Activated CD8-positive, alpha-beta memory T cell treated with anti-CD3 and anti-CD28 coated beads, Interleukin-2, amount 50 U/mL, for 48 hours (primary cell): ENCODE measurements at regions not wholly inside any gene's neighbourhood (a gene's known extent, or its start where the extent isn't known, plus 50 kb on each side); places are given as distances from the start of the nearest gene placed in this dataset.
"Not testable (repeated sequence)": the region's sequence is repeated elsewhere in the genome, so short reads cannot be mapped to it uniquely, and the experiment has no call there.

Experiments used
- DNase-seq: peaks from one replicate; pipeline ENCODE4 v3.0.0-alpha.2; 2020

DNA sequence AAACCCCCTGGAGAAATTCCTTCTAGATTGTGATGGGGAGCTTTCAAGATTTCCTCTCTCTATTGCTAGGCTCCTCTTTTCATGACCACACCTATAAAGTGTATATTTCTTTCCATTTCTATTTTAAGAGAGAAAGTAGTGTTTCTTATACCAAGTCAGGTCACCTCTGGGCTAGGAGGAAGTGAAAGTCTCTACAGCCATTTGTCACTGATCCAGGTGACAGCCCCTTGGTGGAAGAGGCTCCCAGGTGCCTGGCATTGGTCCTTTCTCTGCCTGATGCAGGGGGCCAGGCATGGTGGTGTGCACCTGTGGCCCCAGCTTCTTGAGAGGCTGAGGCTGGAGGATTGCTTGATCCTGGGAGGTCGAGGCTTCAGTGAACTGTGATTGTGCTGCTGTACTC, 64.7 kb downstream of the DHCR7 start:
- no peak for DNase-seq

DNA sequence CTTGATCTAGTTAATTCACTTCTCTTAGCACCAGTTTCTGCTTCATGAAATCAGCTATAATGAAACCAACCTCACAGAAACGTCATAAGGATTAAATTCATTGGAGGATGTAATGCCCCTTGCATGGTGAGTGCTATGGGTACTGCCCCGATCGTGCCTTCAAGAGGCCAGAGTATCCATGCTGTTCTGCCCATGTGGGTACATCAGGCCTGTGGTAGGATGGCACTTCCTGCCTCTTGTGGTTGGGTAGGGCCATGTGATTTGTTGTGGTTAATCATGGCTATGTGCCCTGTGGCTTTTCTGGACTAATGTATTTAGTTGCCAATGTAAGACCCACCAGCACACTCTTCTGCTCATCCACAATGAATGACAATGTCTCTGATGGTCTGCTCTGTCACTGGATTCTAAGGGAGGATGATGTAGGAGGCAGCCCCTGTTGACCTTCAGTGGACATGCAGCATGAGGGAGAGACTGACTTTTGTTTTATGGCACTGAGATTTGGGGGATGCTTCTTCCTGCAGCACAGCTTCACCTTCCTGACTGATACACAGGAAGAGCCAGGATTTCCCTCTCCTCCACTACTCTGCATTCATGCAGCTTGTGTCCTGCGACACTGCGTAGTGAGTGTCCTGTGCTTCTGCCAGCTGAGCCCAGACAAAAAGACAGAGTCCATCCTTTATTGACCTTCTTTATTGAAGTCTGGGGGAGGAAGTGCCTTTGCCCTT, 66.2 kb downstream of the DHCR7 start:
- no peak for DNase-seq

DNA sequence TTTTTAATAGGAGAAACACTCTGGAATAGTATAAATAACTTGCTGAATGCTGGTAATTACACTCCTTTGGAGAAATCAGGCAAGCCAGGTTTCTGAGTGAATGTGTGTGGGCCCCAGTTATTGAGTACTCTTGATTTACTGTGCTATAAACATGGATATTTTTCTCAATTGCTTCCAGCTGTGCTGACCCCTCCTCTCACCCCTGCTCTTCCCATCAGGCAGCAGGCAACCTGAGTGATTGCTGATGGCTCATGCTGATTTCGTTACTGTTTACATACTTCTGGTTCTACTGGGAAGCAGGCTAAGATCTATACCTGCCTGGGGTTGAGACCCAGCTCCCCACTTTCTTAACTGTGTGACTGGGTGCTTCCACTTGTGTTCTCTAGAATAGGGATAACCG, 68.5 kb downstream of the DHCR7 start:
- no peak for DNase-seq

DNA sequence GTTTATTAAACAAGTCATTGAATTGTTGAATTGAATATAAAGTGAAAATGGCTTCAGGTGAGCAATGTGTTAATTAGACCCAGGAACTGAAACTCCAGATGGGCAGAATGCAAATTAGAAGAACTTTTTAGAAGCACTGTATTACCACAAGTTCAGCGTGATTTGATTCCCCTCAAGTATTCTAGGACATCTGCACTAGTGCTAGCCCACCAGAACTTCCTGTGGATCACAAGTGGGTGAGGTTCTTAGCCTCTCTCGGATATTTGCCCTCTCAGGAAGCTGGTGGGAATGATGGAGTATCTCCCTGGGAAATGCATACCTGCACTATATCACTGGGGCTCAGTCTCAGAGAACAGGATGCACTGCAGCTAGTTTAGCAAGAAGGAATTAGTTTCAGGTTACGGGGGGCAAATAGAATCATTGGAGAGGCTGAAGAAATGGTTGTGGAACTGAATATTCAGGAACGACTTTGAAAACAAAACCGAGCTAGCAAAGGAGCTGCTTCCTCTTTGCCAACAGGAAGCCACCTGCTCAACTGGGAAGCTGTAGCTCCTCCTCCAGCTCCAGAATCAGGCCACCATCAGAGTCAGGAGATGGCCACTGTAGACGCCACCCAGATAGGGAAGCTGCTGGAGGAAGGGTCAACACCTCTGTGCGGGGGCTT, 74.3 kb downstream of the DHCR7 start:
- no peak for DNase-seq

DNA sequence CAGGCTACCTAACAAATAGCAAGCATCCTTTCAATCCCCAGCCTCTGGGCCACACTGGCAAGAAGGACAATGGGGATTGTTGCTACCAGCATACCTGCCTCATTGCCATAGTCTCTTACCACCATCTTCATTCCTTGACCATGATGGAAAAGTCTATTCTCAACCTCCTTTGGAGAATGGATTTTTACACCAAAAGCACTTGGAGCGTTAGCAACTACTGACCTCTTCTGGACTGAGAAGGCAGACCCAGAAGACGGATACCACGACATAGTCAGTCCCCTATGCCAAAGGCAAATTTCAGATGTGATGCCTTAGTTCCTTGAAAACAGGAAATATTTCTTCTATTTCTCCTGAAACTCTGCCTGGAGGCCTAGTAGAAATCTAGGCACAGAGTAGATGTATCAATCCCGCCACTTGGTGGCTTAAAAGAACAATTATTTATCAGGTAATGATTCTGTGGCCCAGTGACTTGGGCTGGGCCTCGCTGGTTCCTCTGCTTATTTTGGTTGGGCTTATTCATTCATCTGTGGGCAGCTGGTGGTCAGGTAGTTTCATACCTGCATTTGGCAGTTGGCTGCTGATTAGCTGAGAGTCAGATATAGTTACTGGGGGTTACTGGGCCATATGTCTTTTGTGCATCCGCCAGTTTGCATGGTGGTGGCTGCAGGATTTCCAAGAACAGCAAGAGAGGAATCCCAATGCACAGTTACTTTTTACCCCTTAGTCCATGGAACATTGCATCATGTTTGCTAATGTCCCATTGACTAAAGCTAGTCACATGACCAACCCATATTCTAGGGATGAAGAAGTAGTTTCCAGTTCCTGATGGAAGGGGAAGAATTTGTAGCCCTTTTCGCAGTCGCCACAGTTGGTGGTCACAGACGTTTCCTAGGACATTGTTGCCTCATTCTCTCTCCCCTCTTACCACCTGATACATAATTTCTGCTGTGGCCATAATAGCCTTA, 75.2 kb downstream of the DHCR7 start:
- no peak for DNase-seq

DNA sequence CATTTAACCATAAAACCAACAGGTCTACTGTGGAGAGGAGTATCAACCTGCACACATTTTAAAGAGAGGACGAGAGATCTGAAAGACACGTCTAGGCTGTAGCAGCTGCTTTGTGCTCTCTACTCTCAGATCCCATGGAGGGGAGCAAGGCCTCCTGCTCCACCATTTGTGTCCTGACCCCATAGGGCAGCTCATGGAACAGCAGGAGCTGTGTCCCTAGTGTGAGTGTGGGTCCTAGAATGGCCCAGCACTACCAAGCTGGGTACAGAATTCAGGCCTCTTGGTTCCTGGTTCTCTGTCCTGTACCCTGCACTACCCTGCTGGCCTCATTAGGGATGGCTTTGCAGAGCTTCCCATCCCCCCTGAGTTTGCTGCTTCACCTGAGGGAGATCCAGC, 76.5 kb downstream of the DHCR7 start:
- no peak for DNase-seq

DNA sequence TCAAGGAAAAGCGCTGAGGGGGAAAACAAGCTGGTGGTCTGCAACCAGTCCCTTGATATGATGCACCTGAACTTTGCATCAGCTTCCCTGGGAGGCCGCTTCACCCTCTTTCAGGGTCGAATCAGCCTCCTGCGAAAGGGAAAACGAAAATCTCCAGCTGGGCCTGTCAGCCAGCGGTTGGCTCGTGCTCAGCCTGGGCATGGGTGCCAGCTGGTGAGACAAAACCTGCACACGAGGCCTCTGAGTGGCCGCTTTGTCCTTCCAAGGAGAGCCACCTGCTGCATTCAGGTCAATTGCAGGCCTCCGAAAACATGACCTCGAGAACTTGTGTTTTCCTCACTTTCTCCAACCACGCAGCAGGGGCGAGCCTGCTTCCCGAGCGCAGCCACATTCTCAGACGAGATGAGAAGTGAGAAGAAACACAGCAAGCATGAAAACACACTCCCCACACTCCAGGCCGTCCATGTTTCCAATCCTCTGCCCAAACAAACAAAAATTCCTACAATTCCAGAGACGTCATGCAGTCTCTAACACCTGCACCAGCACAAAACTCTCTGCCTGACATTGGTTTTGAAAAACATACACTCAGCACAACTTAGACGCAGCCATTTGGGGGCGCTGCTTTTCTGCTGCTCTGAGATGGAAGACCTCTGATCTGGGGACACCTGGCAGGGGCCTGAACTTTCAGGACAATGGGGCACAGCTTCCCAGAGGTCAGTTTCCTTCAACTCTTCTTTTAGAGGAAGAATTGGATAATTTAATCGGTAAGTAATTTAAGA, 77.1 kb downstream of the DHCR7 start:
- no peak for DNase-seq

DNA sequence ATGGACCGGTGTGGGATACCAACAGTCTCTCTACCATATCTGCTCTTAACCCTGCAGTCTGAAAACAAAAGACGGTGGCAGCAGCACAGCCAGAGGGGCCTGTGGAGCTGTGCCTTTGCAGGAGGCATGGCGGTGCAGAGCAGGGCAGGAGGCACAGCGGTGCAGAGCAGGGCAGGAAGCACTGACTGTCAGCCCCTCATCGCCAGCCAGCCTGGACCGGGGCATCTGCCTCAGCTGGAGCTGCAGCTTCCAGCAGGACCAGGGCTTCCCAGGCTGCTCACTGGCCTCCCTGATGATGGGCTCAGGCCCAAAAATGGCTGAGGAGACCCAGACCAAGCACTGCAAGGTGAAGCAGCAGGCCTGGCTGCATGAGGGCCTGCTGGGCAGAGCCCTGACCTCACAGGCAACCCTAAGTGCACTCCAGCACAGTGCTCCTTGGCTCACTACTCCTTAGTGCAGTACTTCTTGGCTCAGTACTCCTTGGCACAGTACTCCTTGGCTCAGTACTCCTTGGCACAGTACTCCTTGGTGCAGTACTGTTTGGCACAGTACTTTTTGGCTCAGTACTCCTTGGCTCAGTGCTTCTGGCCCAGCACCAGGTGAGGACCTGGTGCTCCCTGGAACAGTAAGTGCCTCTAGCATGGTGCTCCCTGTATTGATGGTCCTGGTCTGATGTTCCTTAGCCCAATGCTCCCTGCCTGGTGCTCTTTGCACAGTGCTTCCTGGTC, 78.0 kb downstream of the DHCR7 start:
- no peak for DNase-seq

DNA sequence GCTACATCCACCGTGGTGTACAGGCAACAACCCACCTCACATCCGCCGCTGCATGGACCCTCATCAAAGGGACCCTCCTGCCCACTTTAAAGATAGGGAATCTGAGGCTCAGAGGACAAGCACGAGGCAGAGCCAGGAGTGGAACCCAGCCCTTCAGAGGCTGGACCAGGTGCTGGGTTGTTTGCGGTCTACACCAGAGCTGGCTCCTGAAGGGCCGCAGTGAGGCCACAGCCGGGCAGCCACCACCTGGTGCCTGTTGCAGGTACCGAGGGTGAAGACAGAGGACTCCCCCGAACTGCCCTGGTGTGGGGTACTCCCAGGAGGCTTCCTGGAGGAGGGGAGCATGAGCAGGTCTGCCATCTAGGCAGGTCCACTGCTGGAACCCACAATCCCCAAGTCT, 78.8 kb downstream of the DHCR7 start:
- DNase-seq = no peak

DNA sequence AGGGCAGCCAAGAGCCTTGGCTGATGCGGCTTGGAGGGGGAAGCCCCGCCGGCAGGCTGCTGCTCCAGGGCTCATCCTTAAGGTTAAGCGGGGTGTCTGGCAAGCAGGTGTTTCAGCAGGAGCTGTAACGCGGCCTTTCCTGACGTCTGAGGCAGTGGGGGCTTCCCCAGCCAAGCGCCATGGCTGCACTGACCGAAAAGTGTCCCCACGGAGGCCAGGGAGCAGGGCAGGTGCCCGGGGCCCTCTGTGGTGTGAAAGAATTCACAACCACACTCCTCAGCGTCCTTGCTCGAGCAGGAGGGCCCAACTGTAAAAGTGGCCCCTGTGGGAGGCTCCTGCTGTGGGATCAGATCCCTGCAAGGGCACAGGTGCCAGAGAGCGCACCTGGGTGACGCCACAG, 79.2 kb downstream of the DHCR7 start:
- no peak for DNase-seq

DNA sequence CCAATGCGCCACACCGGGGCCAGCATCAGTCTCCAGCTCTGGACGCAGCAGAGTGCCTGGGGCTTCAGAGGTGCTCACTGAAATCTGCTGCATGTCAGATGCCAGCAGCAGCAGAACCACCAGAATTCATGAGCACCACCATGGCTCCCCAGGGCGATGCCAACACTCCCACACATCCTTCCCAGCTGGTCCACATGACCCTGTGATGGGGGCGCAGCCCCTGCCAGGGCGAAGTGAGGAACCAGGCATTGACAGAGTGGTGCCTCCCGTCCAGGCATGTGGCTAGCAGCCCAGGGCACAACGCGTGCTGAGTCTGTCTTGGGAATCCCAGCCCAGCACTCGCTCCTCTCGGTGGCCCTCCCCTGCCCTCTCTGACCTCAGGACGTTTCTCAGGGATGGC, 80.4 kb downstream of the DHCR7 start:
- DNase-seq = no peak

DNA sequence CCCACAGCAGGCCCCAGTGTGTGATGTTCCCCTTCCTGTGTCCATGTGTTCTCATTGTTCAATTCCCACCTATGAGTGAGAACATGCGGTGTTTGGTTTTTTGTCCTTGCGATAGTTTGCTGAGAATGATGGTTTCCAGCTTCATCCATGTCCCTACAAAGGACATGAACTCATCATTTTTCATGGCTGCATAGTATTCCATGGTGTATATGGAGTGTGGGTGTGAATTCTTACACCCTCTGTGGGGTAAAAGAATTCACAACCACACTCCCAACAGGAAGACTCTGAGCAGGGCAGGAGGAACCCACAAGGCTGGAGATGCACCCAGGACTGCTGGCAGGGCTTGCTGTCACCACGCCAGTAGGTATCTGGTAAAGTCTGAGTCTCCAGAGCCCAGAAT, 80.9 kb downstream of the DHCR7 start:
- DNase-seq = not testable (repeated sequence)

DNA sequence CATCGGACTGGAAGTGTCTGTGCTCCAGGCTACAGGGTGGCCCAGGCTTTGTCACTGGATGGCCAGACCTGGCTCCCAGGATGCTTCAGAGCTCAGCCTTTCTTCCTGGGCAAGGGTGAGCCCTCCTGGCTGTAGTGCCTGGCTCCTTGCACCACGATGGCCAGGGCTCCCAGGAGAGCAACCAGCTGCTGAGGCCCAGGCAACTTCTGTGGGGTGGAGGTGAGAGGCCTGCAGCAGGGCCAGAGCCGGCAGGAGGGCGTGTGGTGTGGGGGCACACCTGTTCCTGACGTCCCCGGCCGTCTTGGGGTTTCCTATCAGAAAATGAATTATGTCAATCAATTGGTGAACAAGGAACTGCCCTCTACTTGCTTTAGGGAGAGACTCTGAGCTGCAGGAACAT, 82.1 kb downstream of the DHCR7 start:
- DNase-seq = no peak

DNA sequence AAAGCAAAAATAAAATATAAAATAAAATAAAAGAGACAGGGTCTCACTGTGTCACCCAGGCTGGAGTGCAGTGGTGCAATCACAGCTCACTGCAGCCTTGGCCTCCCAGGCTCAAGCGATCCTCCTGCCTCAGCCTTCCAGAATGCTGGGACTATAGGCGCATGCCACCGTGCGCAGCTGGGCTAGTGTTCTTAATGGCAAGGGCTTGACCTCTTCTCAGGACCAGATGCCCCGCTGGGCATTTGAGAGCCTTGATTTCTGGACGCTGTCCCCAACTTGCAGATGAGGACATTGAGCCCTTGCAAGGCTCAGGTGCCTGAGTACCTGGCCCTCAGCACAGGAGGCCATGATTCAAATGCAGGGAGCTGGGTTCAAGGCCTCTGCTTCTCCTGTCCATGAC, 82.6 kb downstream of the DHCR7 start:
- no peak for DNase-seq

DNA sequence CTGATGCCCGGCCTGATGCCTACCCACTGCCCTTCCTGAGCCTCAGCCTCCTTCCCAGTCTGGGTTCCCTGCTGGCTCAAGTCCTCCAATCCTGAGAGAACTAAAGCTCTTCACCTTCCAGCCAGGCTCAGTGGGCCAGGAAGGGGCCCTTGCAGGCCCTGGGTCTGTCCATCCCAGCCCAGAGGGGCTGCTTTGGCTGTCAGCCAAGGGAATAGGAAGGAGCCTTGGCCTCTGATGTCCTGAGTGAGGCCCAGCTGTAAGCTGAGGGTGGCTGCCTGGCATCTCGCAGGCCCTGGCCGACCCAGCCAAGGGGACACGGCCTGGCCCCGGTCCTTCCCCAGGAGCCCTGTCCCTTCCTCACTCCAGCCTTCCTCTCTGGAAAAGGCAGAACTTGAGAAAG, 83.4 kb downstream of the DHCR7 start:
- no peak for DNase-seq

DNA sequence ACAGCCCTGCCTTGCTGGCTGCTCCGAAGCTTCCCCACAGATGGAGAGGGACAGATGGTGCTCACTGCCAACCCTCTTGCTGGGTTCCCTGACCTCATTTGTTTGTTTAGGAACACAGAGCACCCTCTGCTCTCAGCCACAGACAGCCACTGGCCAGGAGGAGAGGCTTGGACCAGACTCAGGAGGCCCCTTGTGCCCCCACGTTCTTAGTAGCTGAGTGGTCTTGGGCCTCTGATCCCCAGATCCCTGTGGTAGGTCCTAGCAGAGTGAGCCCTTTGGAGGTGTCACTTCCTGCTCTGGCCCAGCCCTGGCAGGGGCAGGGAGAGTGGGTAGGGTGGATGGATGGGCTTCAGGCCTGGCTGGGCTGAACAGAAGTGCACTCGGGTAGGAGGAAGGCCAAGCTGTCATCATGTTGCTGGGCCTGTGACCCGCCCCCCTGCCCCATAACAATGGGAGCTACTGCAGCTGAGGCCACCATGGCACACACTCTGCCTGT, 84.0 kb downstream of the DHCR7 start:
- no peak for DNase-seq

DNA sequence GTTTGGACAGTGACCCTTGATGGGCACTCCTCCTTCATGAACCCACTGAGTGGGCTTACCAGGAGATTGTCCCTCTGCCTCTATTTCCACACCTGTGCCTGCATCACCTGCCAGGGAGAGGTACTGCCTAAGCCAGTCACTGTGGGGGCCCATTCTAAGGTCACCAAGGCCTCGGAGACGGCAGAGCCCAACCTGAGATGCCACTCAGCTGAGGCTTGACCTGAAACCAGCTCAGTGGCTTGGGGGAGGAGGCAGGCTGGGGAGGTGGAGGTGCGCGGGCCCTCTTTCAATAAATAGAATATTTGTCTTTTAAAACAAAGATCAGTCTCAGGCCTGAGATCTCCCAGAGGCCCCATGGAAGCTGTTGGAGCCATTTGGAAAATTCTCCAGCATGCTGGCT, 84.5 kb downstream of the DHCR7 start:
- no peak for DNase-seq

DNA sequence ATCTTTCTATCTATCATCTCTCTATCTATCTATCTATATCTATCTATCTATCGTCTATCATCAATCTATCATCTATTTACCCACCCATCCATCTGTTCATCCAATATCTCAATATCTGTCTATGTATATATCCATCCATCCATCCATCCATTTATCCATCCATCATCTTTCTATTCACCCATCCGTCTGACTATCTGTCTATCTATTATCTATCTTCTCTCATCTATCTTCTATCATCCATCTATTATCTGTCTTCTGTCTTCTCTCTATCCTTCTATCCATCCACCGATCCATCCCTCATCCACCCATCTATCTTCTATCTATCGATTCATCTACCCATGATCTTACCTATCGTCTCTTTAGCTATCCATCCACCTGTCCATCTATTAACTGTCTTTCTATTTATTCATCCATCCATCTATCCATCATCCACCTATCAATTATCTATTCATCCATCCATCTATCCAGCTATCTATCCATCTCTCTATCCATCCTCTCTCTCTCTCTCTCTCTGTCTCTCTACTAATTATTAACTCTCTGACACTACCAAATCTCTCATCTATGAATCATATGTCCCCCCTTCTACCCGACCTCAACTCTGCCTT, 89.1 kb downstream of the DHCR7 start:
- DNase-seq = no peak

DNA sequence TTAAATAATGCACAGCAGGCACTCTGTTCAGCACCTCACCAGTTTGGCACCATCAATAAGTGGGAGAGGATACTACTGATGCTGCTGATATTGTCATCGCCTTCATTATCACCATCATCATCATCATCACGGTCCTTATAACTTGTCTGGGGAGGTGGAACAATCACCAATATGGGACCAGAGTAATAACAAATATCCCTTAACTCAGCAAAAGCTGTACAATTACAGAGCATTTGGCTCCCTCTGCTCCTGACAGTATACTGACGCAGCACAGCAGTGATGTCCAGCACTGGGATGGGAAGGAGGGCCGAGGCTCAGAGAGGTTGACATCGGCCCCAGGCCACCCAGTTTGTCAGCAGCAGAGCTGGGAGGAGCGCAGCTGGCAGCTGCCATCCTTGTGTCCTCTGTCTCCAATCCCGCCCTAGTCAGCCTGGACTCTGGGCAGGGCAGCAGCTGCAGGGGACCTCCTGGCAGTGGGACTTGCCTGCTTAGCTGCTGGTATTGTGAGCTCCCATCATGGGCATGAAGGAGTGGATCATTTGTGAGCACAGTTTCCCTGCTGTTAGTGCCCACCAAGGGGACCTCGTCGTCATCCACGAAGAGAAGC, 90.0 kb downstream of the DHCR7 start:
- no peak for DNase-seq

DNA sequence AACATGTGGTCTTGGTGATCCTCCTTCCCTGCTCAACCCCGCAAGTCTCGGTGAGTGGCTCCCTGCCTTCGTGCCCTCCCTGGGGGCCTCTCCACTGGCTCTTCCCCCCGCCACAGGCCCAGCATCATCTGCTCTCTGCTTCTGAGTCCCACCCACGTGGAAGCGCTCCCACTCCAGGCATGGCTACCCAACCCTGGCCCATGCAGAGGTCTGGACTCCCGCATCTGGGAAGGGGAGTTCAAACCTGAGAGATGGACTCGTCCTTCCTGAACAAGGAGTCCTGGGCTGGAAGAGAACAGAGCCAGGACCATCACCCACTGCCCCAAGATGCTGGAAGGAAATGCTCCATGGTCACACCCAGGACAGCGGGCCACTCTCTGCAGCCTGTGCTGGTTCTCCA, 90.8 kb downstream of the DHCR7 start:
- DNase-seq = no peak

DNA sequence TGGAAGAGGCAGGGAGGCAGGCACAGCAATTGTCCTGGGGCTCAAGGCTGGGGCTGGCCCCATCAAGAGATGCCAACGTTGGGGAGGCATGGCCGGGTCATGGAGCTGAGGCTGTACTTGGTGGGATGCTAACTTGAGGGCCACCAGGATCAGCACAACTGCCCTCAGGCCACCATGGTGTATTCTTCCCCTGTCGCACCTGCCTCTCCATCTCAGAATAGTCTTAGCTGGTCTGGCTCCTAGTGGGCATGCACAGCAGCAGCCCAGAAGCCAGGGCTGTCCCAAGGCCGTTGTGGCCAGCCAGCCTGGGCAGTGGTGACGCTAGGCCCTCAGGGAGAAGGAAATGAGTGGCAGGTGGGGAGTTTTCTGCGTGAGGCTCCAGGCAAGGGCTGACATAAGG, 91.3 kb downstream of the DHCR7 start:
- no peak for DNase-seq
